GM23248 (cell line): ENCODE measurements at regions not wholly inside any gene's neighbourhood (a gene's known extent, or its start where the extent isn't known, plus 50 kb on each side); places are given as distances from the start of the nearest gene placed in this dataset.

Source experiments
- DNase-seq: peaks from one replicate; pipeline ENCODE4 v3.0.0-alpha.2; 2015
- H2AFZ ChIP-seq: fragments of 200-600 bp; sonication (generic); 2 replicates; pipeline ENCODE4 v1.6.1; 2016; ENCODE audit warnings: antibody characterized with exemption
- H3F3A ChIP-seq: fragments of 200-600 bp; sonication (generic); 2 replicates; pipeline ENCODE4 v1.6.1; 2016; ENCODE audit warnings: mild to moderate bottlenecking, antibody characterized with exemption, mixed run types; ENCODE audit not compliant: insufficient read depth
- H3K27ac ChIP-seq: fragments of 200-600 bp; sonication (generic); 2 replicates; pipeline ENCODE4 v1.5.1; 2016; ENCODE audit warnings: mild to moderate bottlenecking
- H3K27me3 ChIP-seq: fragments of 200-600 bp; sonication (generic); replicated peaks from 2 replicates; pipeline ENCODE4 v1.6.1; 2016; ENCODE audit warnings: mild to moderate bottlenecking; ENCODE audit not compliant: insufficient read depth
- H3K36me3 ChIP-seq: fragments of 200-600 bp; sonication (generic); 2 replicates; pipeline ENCODE4 v1.6.1; 2016; ENCODE audit warnings: low read depth, mild to moderate bottlenecking
- H3K4me1 ChIP-seq: fragments of 200-600 bp; sonication (generic); 2 replicates; pipeline ENCODE4 v1.6.1; 2016; ENCODE audit warnings: mild to moderate bottlenecking; ENCODE audit not compliant: insufficient read depth
- H3K4me2 ChIP-seq: fragments of 200-600 bp; sonication (generic); one replicate; pipeline ENCODE4 v1.6.1; 2016; ENCODE audit warnings: mild to moderate bottlenecking; ENCODE audit not compliant: unreplicated experiment
- H3K4me3 ChIP-seq: fragments of 200-600 bp; sonication (generic); 2 replicates; pipeline ENCODE4 v1.5.1; 2016; ENCODE audit warnings: mild to moderate bottlenecking
- H3K79me2 ChIP-seq: fragments of 200-600 bp; sonication (generic); 2 replicates; pipeline ENCODE4 v1.6.1; 2016; ENCODE audit warnings: mild to moderate bottlenecking; ENCODE audit not compliant: insufficient read depth
- H3K9ac ChIP-seq: fragments of 200-600 bp; sonication (generic); 2 replicates; pipeline ENCODE4 v1.6.1; 2016; ENCODE audit warnings: mild to moderate bottlenecking
- H3K9me2 ChIP-seq: fragments of 200-600 bp; sonication (generic); 2 replicates; pipeline ENCODE4 v1.6.1; 2016; ENCODE audit warnings: mixed run types, mild to moderate bottlenecking, moderate library complexity; ENCODE audit not compliant: insufficient read depth
- H3K9me3 ChIP-seq: fragments of 200-600 bp; sonication (generic); one replicate; pipeline ENCODE4 v1.6.1; 2017; ENCODE audit warnings: low read depth
- H4K20me1 ChIP-seq: fragments of 200-600 bp; sonication (generic); 2 replicates; pipeline ENCODE4 v1.6.0; 2016; ENCODE audit not compliant: insufficient read depth
- EZH2 ChIP-seq: fragments of 200-600 bp; sonication (generic); IDR thresholded peaks from 2 replicates; pipeline ENCODE4 v1.6.1; 2018; ENCODE audit warnings: antibody characterized with exemption, mild to moderate bottlenecking; ENCODE audit not compliant: insufficient read depth, poor library complexity, severe bottlenecking
- EZH2phosphoT487 ChIP-seq: fragments of 200-600 bp; sonication (generic); IDR thresholded peaks from 2 replicates; pipeline ENCODE4 v1.6.1; 2018; ENCODE audit warnings: antibody characterized with exemption, moderate library complexity, mild to moderate bottlenecking, low read depth; ENCODE audit not compliant: insufficient read depth
- WGBS, 2 experiments: methylation state at CpG; one replicate each; pipeline ENCODE4 v1.1.6; 2015 to 2017; ENCODE audit warnings: low lambda C conversion rate in 2 of 2, low coverage in 1 of 2; ENCODE audit errors: missing lambda C conversion rate in 2 of 2; 5-methylcytosine and 5-hydroxymethylcytosine counted together
- in situ Hi-C: fragments of 300-500 bp; cut with MboI; formaldehyde crosslinking; loops from 2 replicates; pipeline ENCODE4 v1.15.0; 2020

DNA sequence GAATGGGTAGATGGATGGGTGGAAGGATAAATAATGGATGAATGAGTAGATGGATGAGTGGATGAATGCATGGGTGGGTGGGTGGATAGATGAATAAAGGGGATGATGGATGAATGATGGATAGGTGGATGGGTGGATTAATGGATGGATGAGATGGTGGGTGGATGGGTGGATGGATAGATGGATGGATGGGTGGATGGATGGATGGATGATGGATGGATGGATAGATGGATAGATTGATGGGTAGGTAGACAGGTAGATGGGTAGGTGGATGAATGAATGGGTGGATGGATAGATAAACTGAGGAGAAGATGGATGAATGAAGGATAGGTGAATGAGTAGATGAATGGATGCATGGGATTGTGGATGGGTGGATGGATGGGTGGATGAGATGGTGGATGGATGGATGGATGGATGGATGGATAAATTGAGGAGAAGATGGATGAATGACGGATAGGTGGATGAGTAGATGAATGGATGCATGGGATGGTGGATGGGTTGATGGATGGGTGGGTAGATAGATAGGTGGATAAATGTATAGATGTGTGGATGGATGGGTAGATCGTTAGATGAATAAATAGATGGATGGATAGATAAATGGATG lies 331.3 kb downstream of the MN1 start:
- H3K4me3 ChIP-seq = no peak overlapping the region
- H3K36me3 ChIP-seq = no peaks in the 10 kb centered on the region
- H3K4me2 ChIP-seq = no peak overlapping the region
- no peaks in the 10 kb centered on the region for H3K27me3 ChIP-seq
- no peaks in the 10 kb centered on the region for H3K79me2 ChIP-seq
- no peak for DNase-seq
- no peaks in the 10 kb centered on the region; the same call in 1 of the 2 replicates for H3F3A ChIP-seq
- H4K20me1 ChIP-seq = no peaks in the 10 kb centered on the region
- H3K27ac ChIP-seq = no peak overlapping the region
- no peaks in the 10 kb centered on the region for H3K9me3 ChIP-seq
- peaks cover 16% of the 10 kb centered on the region for H3K4me1 ChIP-seq
- no peak overlapping the region for H2AFZ ChIP-seq
- in situ Hi-C loops = no loop called here
- H3K9me2 ChIP-seq = no peaks in the 10 kb centered on the region
- 92 to 93% methylated on average over 2 of the region's 2 CpGs for WGBS, 2 experiments
- H3K9ac ChIP-seq = no peak overlapping the region
- TF ChIP-seq EZH2phosphoT487 = no peak
- no peak for TF ChIP-seq EZH2

- no peaks in the 10 kb centered on the region for H3K79me2 ChIP-seq
- H4K20me1 ChIP-seq = no peaks in the 10 kb centered on the region
- TF ChIP-seq EZH2phosphoT487 = no peak
- no peak for TF ChIP-seq EZH2
- WGBS, 2 experiments = 54 to 65% methylated on average over 4 of the region's 4 CpGs
- H3K4me3 ChIP-seq = no peak overlapping the region
- in situ Hi-C loops = no loop called here
- H3K27ac ChIP-seq = no peak overlapping the region
- H3K4me2 ChIP-seq = no peak overlapping the region
- H3K9ac ChIP-seq = no peak overlapping the region
- H3K4me1 ChIP-seq = peaks cover 37% of the 10 kb centered on the region
- no peaks in the 10 kb centered on the region for H3K36me3 ChIP-seq
- H3K9me3 ChIP-seq = no peaks in the 10 kb centered on the region
- H3F3A ChIP-seq = no peaks in the 10 kb centered on the region; the same call in 1 of the 2 replicates
- H3K9me2 ChIP-seq = no peaks in the 10 kb centered on the region
- H2AFZ ChIP-seq = no peak overlapping the region
- no peak for DNase-seq
- H3K27me3 ChIP-seq = no peaks in the 10 kb centered on the region
These were observed 328.6 kb downstream of the MN1 start for GRCh38 chr22:27472975-27473374.

DNA sequence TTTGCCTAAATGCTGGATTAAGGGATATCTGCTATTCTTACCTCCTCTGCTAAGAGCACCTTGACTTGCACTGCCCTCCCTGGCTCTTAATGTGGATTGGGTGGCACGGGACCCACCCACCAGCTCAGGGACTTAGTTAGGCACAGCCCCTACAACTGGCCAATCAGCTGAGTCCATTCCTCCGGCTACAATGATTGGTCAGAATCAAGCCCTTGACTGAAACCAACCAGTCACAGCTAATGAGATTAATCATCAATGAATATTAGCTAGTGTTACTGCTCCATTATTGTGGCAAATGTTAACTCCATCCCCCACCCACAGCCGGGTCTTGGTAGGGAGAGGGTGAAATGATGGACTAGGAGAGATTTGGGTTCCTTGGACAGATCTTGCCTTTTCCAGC lies 328.0 kb downstream of the MN1 start:
- WGBS, 2 experiments = 81 to 84% methylated on average over 3 of the region's 3 CpGs
- H3F3A ChIP-seq = no peaks in the 10 kb centered on the region; the same call in 1 of the 2 replicates
- H3K27ac ChIP-seq = no peak overlapping the region
- no peaks in the 10 kb centered on the region for H4K20me1 ChIP-seq
- in situ Hi-C loops = no loop called here
- H2AFZ ChIP-seq = no peak overlapping the region
- H3K36me3 ChIP-seq = no peaks in the 10 kb centered on the region
- H3K9ac ChIP-seq = no peak overlapping the region
- H3K9me3 ChIP-seq = no peaks in the 10 kb centered on the region
- no peak for DNase-seq
- no peaks in the 10 kb centered on the region for H3K27me3 ChIP-seq
- H3K4me1 ChIP-seq = peaks cover 37% of the 10 kb centered on the region
- H3K79me2 ChIP-seq = no peaks in the 10 kb centered on the region
- H3K4me2 ChIP-seq = no peak overlapping the region
- no peaks in the 10 kb centered on the region for H3K9me2 ChIP-seq
- no peak overlapping the region for H3K4me3 ChIP-seq
- TF ChIP-seq EZH2 = no peak
- TF ChIP-seq EZH2phosphoT487 = no peak

DNA sequence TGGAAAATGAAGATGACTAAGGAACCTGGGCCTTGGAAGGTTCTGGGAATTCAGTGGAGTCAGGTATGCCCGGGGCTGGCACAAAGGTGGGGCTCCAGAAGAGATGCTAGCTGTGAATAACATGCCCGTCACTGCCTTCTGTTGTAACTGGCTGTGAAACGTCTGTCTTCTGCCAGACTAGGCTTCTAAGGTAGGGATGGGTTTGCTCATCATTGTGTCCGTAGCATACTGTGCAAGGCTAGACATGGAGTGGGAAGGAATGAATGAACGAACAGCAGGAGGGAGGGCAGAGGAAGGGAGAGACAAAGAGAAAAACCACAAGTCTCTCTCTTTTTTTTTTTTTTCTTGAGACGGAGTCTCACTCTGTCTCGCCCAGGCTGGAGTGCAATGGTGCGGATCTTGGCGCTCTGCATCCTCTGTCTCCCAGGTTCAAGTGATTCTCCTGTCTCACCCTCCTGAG lies 327.4 kb downstream of the MN1 start:
- no peak overlapping the region for H3K9ac ChIP-seq

More for the DNA sequence above, 327.4 kb downstream of the MN1 start:
- Histone ChIP-seq H3K4me1 (peaks cover 37% of the 10 kb centered on the region), H3K27ac (no peak overlapping the region), H3K9me3 (no peaks in the 10 kb centered on the region), H3K4me2 (peak overlapping the region; percentile 54), H3K79me2 (no peaks in the 10 kb centered on the region), H3F3A (no peaks in the 10 kb centered on the region; the same call in 1 of the 2 replicates), H4K20me1 (no peaks in the 10 kb centered on the region), H3K9me2 (no peaks in the 10 kb centered on the region), H2AFZ (no peak overlapping the region), H3K4me3 (no peak overlapping the region), H3K36me3 (no peaks in the 10 kb centered on the region), H3K27me3 (no peaks in the 10 kb centered on the region)
- in situ Hi-C loops = no loop called here
- peak; percentile 48 for DNase-seq
- 60 to 69% methylated on average over 9 of the region's 9 CpGs for WGBS, 2 experiments
- no peak for TF ChIP-seq EZH2phosphoT487
- TF ChIP-seq EZH2 = no peak
